ENCODE measurements at regions not wholly inside any gene's neighbourhood (a gene's known extent, or its start where the extent isn't known, plus 50 kb on each side); places are given as distances from the start of the nearest gene placed in this dataset.
A peak's percentile ranks its signal among the peaks of the same experiment; 100 is the strongest.

GRCh38 chr10:46218921-46219320 lies 67.9 kb upstream of the ANTXRL start (continued):
- TF ChIP-seq ETS2 (tag; IDR thresholded peaks at IDR 0.05; ENCODE audit: borderline replicate concordance, poor library complexity, severe bottlenecking) (no peak), RCOR1 (IDR thresholded peaks at IDR 0.05; ENCODE audit: borderline replicate concordance in 1 of 2, low read depth in 2 of 2, low read length in 2 of 2) (peak in 1 of 2 experiments; percentile 94; a peak in 2 of 4 replicates), DPF2 (IDR thresholded peaks at IDR 0.05) (peak; percentile 73), RB1 (IDR thresholded peaks at IDR 0.05; ENCODE audit: low read depth) (no peak), NFRKB (IDR thresholded peaks at IDR 0.05; ENCODE audit: low read depth) (peak; percentile 38; the same call in 1 of the 2 replicates), PHF21A (IDR thresholded peaks at IDR 0.05; ENCODE audit: borderline replicate concordance, low read depth) (no peak), STAT5A (IDR thresholded peaks at IDR 0.05; ENCODE audit: borderline replicate concordance, low read length) (peak; percentile 37; the same call in 1 of the 2 replicates), ARID1B (IDR thresholded peaks at IDR 0.05) (peak; percentile 84), RBM34 (IDR thresholded peaks at IDR 0.05; ENCODE audit: borderline replicate concordance, insufficient read depth, low read length) (no peak), CHCHD3 (CRISPR knock-in tag; IDR thresholded peaks at IDR 0.05) (no peak), ESRRA (IDR thresholded peaks at IDR 0.05; ENCODE audit: borderline replicate concordance, low read depth) (no peak), ZNF232 (CRISPR knock-in tag; IDR thresholded peaks at IDR 0.05) (no peak), FOSL1 (tag; conservative IDR thresholded peaks at IDR 0.05) (0 out of 2 replicates have a peak, but pooled peaks have one; percentile 18), CBFA2T2 (conservative IDR thresholded peaks at IDR 0.05) (peak; percentile 77), TAL1 (IDR thresholded peaks at IDR 0.05) (peak; percentile 71; the same call in 1 of the 2 replicates), BRD4 (IDR thresholded peaks at IDR 0.05) (no peak), ZNF79 (CRISPR knock-in tag; IDR thresholded peaks at IDR 0.05; ENCODE audit: low read depth) (no peak), KLF16 (IDR thresholded peaks at IDR 0.05) (peak; percentile 54; the same call in 1 of the 2 replicates), SP1 (CRISPR knock-in tag; IDR thresholded peaks at IDR 0.05) (no peak), CLOCK (CRISPR knock-in tag; IDR thresholded peaks at IDR 0.05; ENCODE audit: borderline replicate concordance) (no peak), NCOR1 (IDR thresholded peaks at IDR 0.05) (peak; percentile 70), TEAD4 (IDR thresholded peaks at IDR 0.05; ENCODE audit: low read length) (peak; percentile 85), TEAD4 (CRISPR knock-in tag; IDR thresholded peaks at IDR 0.05; ENCODE audit: borderline replicate concordance) (no peak), NFIC (IDR thresholded peaks at IDR 0.05) (0 out of 2 replicates have a peak, but pooled peaks have one; percentile 25), TRIM24 (IDR thresholded peaks at IDR 0.05) (peak; percentile 25 to 49; a peak in 2 of 4 replicates), PURB (CRISPR knock-in tag; IDR thresholded peaks at IDR 0.05; ENCODE audit: low read depth) (no peak)
- TF ChIP-seq, protein P1, sequence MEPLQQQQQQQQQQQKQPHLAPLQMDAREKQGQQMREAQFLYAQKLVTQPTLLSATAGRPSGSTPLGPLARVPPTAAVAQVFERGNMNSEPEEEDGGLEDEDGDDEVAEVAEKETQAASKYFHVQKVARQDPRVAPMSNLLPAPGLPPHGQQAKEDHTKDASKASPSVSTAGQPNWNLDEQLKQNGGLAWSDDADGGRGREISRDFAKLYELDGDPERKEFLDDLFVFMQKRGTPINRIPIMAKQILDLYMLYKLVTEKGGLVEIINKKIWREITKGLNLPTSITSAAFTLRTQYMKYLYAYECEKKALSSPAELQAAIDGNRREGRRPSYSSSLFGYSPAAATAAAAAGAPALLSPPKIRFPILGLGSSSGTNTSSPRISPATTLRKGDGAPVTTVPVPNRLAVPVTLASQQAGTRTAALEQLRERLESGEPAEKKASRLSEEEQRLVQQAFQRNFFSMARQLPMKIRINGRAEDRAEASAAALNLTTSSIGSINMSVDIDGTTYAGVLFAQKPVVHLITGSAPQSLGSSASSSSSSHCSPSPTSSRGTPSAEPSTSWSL (CRISPR knock-in tag; IDR thresholded peaks at IDR 0.05; ENCODE audit: borderline replicate concordance), result no peak

Data from K562 (cell line).